NT2/D1 (cell line): ENCODE measurements at regions not wholly inside any gene's neighbourhood (a gene's known extent, or its start where the extent isn't known, plus 50 kb on each side); places are given as distances from the start of the nearest gene placed in this dataset.

Experiments used
- SUZ12 ChIP-seq: IDR thresholded peaks from 2 replicates; pipeline ENCODE4 v1.6.1; 2011; ENCODE audit not compliant: insufficient read length, insufficient read depth; ENCODE audit errors: extremely low read depth
- YY1 ChIP-seq: IDR thresholded peaks from 2 replicates; pipeline ENCODE4 v1.6.1; 2011; ENCODE audit not compliant: insufficient read length, insufficient read depth
- ZNF274 ChIP-seq: IDR thresholded peaks from 2 replicates; pipeline ENCODE4 v1.6.1; 2011; ENCODE audit warnings: mild to moderate bottlenecking, low read depth, low read length

DNA sequence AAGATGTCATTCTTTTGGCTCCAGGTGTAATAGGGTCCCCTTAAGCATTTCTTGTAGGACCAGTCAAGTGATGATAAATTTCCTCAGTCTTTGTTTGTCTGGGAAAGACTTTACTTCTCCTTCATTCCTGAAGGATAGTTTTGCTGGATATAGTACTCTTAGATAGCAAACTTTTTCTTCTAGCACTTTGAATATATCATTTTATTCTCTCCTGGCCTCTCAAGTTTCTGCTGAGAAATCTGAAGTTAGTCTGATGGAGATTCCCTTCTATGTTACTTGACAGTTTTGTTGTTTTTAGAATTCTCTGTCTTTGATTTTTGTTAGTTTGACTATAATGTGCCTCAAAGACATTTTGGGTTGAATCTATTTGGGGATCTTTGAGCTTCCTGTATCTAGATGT lies 181.2 kb upstream of the HES1 start:
- TF ChIP-seq SUZ12 (no peak), YY1 (no peak), ZNF274 (no peak)
